Dedifferentiated amniotic fluid mesenchymal stem cell (primary cell): ENCODE measurements at regions not wholly inside any gene's neighbourhood (a gene's known extent, or its start where the extent isn't known, plus 50 kb on each side); places are given as distances from the start of the nearest gene placed in this dataset.
"Not testable (repeated sequence)": the region's sequence is repeated elsewhere in the genome, so short reads cannot be mapped to it uniquely, and the experiment has no call there.

Experiments
- DNase-seq: peaks from one replicate; pipeline ENCODE4 v3.0.0-alpha.2; 2016; ENCODE audit errors: extremely low spot score

DNA sequence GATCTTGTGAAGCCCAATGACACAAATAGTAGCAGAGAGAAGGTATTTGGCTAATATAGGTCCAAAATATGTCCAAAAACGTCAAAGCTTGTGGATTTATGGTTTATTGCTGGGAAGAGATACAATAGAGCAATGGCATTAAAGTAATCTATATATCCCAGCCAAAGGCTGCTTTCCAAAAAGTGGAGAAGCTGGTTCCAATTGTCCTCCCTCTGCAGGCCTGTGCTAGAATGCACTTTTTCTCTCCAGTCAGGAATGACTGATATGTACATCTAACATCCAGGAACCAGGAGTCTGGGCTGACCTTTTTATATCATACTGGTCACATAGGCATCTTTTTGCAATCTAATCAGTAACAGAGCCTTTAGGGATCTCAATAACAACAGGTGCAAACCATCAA, 167.1 kb upstream of the FAM3C start:
- no peak for DNase-seq

DNA sequence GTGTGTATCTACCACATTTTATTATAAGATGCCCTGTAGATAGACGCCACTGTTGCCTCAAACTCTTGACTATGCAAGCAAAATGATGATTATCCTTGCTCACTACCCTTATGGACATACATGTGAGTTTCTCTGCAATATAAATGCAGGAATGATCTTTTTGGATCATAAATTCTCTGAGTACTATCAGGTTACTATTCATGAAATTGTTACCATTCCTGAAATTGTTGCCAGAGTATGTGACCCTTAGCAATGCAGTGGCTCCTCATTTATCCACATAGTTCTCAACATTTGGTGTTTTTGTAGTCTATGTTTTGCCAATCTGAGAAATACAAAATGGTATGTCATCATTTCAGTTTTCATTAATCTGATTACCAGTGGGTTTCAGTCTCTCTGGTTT, 166.2 kb upstream of the FAM3C start:
- DNase-seq, result peak; percentile 41

DNA sequence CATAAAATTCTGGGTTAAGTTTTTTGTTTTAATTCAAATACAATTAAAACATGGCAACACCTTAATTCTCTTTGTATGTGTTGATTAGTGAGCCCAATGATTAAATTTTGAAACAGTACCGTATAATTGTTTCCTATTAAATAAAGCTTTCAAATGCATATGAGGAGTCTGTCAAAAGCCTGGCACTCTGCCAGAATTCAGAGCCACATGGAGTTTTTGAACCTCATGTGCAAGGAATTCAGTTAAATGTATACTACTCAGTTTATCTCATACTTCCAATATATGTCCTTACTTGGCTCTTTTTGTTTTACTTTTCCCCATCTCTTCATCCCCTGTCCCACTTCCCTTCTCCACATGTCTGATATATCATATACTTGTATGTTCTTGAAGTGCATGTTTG, 165.6 kb upstream of the FAM3C start:
- no peak for DNase-seq

DNA sequence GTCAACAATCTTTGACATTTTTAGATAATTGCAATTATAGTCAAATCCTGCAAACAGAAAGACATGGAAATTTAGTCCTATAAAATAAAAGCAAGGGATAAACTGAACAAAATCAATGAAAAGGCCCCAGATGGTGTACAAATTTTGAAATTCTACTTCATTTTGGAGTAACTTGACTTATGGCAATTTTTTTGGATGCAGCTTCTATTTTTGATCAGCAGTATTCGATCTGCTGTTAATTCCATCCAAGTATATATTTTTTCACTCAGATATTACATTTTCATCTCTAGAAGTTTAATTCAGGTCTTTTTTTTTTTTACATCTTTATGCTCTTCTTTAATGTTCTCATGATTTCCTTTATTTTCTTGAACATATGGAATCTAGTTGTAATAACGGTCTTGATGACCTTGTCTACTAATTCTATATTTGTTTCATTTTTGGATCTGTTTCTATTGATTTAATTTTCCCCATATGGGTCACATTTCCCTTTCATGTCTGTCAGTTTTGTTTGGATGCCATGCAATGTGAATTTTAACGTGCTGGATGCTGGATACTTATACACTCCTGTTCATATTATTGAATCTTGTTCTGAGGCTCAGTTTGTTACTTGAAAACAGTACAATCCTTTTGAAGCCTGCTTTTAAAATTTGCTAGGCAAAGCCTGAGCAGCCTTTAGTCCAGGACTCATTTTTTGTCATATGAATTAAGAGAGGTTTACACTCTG, 164.3 kb upstream of the FAM3C start:
- DNase-seq, result no peak

DNA sequence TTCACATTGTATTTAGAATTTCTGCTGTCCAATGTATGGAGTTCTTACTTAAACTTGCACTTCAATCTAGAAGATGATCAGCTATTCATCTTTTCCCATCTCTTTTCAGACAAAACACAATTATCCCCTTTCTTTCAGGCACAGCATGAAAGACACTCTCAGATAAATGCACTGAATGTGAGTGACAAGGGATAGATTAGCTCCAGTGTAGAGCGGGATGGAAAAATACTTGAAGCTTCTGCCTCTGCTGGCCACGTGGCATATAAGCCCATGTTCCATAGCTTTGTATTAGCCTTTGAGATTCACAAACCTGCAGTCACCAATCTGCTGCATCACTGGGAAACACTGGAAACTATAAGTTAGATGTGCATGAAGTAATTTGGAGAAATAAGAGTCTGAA, 162.2 kb upstream of the FAM3C start:
- DNase-seq, result no peak

DNA sequence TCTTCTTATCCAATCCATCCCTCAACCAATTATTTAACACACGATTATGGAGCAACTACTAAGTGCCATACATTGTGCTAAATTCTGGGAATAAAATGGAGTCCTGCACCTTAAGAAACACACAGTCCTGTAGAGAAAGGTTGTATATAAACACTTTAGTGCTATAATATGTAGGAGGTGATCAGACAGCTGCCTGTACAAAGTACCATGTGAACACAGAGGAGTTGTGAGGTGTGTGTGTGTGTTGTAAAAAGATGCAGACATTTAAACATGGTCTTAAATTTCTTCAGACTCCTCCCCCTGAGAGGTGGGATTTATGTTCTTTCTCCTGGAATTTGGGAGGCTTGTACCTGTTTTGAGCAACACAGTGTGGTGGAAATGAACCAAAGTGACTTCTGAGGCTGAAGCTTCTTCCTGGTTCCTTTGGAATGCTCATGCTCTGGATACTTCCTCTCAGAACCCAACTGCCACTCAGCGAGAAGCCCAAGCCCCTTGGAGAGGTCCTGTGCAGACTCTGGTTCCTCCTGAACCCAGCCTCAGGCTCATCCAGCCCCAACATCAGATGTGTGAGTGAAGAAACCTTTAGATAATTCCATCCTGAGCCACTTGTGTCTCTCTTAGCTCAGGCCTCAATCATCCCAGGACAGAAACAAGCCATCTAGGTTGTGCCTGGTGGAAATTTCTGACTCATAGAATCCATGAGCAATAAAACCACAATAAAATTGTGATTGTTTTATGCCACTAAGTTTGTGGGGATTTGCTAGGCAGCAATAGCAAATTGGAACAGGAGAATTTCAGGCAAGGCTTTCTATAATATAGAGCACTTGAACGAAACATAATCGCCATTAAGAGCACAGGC, 161.2 kb upstream of the FAM3C start:
- DNase-seq, result no peak

DNA sequence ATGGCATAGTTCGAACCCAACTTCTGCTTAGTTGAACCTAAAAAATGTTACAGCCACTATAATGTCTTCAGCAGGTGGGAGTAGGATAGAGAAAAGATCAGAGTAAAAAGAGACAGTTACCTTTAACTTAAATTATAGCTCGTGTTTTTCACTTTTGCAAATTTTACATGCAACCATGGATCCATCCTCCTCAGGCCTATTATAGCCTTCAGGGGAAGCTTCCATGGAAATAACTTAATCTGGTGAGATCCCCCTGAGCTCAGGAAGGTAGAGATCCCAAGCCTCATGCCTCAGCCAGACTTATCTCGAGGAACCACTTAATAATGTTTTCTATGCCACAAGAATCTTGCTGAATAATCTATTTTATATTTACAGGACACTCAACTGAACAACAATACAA, 159.4 kb upstream of the FAM3C start:
- no peak for DNase-seq

DNA sequence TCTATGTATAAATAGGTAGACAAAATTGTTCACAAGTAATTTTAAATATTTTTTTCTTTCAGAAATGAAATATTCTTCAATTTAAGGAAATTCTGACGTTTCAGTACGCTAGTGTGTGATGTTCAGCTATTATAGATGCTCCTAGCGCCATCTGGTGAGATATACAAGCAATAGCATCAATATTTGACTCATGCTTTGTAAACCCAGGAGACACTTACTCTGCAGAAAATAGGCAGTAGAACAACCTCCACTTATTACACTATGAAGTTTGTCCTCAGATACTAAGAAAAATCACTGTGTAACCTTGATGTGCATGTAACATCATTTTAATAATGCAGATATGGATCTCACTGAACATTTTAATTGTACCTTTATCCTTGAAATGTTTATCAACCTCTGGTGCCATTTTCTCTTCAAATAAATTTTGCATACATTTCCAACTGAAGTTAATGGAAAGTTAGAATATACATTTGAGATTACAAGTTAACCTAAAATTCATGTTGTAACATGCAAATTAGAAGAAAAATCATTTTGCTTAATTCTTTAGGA, 151.5 kb upstream of the FAM3C start:
- peak; percentile 82 for DNase-seq

DNA sequence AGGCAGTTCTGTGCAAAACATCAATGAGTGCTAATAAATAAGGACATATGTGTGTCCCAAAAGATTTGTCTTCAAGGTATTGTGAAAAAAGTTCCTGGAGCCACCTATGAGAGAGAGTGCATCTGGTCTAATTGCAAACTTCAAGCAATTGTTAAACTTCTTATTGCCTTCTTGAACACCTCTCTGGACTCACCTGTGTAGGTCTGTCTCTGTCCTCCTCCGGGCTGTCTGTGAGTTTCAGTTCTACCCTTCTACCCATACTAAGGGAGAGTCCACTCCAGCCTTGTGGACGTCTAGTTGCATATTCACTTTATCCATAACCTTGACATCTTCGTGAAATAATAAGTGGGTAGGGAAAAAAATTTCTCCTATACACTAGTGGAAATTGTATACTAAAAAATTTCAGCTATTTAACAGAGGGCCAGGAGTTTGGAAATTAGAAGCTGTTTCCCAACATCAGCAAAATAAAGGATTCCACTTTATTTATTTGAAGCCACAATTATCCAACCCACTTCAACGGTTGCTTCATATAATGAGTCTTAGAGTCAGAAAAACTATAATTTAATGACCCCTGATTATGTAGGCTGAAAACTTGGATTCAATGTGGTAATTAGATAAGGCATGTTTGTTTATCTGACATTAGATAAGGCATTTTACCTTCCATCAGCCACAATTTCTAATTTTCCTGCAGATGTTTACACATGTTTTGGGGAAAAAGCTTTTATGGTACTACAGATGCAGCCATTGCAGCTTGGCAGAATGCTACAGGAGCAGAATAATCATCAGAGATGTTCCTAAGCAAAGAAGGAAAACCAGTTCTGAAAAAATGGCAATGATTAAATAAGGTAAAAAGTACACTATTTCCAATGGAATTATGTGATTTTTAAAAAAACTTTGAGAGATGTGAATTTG, 150.8 kb upstream of the FAM3C start:
- no peak for DNase-seq

DNA sequence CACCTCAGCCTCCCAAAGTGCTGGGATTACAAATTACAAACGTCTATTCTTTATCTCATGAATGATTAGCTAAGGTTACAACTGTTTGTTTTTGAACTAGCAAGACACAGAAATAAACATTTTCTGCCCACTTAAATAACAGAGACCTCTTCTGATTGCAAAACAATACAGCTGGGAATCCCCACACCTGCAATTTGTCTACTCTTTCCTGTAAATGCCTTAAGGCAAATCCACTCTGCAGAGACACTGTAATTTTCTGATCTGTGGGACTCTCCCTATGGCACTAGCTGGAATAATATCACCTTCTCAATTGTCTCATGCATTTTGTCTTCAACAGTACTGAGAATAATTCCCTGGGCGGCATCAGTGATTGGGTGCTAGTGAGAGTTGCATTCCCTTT, 149.3 kb upstream of the FAM3C start:
- DNase-seq, result no peak

DNA sequence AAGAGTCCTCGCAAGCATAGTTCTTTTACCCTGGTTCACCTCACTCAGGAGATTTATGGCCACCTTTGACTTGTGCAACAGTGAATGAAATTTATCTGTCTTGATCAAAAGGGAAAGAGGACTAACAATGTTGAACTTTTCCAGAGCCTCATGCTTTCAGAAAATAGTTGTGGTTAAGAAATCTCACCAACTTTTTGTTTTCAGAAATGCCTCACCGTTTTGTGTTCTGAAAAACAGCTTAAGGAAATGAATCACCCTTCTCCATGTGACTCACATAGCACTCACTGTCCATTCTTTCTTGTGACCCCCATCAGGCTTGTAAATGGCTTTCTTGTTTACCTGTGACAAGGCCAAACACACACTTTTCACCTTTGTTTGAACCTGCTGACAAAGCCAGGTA, 148.6 kb upstream of the FAM3C start:
- DNase-seq, result peak; percentile 83

DNA sequence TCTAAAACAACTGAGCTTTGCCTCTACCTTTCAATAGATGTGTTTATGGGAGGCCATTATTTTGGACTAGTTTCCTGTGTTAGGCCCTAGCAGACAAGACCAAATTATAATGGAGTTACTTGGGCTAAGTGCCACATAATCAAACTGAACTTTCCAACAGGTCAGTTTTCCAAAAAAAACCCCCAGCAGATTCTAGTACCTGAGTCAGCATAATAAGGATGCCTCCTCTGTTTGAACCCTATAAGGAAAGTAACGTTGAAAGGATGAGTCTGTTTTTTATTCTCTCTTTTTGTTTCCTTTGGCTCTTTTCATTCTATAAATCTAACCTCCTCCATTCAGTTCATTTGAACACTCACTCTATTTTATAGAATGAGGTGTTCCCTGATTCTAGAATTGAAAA, 148.1 kb upstream of the FAM3C start:
- no peak for DNase-seq

DNA sequence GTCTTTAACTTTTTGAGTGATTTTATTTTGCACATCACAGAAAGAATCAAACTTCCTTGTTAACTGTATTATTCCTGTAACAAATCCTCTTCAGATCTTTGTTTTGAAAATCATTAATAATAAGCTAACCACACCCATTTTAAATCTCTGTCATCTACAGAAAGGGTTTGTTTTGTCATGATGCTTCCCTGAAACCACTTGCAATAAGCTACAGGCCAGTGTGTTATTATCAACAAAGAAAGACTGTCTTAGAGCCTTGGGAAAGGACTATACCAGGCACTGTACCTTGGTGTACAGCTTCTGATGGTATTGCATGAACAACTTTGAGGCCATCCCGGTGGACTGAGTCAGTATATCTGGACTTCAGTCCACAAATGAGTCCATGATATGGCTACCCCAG, 145.3 kb upstream of the FAM3C start:
- DNase-seq, result no peak

DNA sequence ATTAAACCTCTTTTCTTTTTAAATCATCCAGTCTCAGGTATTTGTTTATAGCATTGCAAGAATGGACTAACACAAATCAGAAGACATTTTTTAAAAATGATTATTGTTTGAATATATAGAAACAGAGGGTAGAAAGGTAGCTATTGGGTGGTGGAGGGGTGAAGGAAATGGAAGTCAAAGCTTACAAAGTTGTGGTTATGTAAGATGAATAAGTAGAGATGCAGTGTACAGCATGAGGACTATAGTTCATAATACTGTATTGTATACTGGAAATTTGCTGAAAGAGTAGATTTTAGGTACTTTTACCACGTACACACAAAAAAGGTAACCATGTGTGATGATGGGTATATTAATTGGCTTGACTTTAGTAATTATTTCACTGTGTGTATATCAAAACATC, 144.0 kb upstream of the FAM3C start:
- no peak for DNase-seq

DNA sequence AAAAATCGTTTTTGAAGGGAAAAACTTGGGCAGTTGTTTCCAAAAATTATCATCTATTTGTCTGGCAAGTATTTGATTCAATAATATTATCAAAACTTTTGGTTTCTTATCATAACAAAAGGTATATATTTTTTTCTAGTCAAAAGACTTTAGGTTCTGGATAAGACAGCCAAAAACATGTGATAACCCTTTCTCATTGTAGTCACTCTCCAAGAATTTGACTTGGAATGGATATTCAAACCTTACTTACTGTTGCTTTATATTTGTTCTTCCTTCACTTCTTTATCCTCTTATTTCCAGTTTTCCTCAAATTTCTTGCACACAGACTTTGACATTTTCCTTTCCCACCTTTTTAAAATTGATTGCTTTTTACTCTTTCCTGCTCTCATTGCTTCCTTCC, 140.9 kb upstream of the FAM3C start:
- no peak for DNase-seq

DNA sequence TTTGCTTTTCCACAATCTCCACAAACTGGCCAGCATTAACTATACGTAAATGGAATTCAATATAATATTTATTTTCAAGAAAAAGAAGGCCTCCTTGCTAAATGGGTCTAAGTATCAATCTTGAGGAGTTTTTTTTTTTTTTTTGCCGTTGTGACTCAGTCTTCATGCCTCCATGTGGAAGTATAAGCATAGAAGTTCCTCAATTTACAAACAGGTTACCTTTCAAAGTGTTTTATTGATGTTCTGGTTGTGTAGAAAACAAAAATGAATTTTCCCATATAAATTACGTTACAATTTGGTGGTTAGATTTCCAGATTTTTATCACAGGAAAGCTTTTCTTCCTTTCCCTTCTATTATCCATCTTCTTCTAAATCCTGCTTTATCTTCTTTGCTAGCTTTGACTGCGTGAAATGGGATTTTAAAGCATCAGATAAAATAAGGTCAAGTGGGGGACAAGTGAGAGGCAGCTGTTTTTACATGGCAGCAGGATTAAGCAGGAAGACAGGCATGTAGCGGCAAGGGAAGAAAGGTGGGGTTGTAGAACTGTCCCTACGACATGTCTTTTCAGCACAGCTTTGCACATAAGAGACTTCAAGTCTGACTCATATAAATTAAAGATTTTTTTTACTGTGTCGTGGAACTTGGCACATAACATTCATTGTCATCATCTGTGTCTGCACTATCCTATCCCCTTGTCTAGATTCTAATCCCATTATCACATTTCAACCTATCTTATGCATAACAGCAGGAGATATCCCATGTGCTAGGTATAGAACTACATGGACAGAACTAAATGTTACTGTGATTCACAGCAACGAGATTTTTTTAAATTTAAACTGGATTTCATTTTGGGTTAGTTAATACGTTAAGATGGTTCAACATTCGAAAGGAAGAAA, 135.3 kb upstream of the FAM3C start:
- DNase-seq, result no peak

DNA sequence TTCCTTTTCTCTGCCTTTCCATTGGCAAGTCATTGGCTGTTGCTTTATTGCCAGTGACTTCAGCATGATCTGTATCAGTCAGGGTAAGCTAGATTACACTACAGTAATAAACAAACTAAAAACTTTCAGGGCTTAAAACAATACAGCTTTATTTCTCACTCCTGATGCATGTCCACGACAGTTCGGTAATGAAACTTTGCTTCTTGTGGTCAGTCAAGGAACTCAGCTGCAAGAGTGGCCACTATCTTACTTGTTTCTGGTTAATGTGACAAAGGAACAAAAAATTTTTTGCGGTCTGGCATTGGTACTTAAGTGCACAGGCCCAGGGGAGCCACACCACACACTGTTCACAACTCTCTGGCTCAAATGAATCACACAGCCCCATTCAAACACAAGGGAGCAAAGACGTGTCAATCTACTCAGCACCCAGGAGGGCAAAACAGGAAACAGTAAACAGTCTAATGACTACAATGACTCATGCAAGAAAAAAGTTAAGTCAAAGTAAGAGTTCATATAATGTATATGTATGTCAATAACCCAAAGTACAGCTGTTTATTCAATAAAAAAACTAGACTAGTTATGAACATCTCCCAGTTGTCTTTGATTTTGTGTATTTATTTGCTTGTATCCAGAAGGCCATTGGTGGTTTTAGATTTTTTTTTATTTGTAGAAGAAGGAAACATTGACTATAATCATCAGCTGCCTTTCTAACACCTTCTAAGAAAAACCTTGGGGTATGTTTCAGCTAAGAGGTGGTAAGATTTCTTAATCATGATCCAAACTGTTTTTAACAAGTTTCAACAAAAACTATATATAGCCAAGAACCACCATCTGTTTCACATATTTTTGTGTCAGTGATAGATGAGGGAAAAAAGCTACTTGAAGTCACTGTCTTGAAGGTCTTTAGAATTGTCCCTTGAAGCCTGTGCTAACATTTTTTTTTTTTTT, 134.4 kb upstream of the FAM3C start:
- DNase-seq, result peak; percentile 66

DNA sequence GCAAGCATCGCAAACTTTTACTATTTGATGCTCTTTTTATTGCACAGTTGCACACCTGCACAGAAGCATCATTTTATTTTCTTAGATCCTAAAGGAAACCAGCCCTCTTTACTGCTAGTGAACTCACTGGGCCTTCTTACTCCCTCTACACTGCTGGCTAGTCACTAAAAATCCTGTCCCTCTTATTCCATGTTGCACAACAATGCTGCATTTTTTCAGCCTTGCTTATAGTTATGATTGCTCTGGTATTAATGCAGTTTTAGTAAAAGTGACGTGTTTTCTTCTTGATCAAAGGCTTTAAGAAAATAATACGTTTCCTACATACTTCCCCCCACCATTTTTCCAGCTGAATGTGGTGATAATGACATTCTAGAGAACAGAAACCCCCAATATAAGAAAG, 132.9 kb upstream of the FAM3C start:
- DNase-seq, result no peak

DNA sequence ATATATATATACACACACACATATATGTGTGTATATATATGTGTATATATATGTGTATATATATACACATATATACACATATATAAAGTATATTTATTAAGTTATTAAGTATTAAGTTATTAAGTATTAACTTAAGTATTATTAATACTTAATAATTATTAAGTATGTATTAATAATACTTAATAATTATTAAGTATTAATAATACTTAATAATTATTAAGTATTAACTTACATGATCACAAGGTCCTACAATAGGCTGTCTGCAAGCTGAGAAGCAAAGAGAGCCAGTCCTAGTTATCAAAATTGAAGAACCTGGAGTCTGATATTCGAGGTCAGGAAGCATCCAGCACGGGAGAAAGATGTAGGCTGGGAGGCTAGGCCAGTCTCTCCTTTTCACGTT, 130.1 kb upstream of the FAM3C start:
- DNase-seq, result not testable (repeated sequence)
